LNCAP (cell line): ENCODE measurements at regions not wholly inside any gene's neighbourhood (a gene's known extent, or its start where the extent isn't known, plus 50 kb on each side); places are given as distances from the start of the nearest gene placed in this dataset.

ENCODE experiments used
- TF ChIP-seq, protein P1 (sequence below): fragments of 450-650 bp; IDR thresholded peaks from 2 replicates; pipeline ENCODE4 v1.5.1; 2017; ENCODE audit warnings: mild to moderate bottlenecking

- TF ChIP-seq, protein P1, sequence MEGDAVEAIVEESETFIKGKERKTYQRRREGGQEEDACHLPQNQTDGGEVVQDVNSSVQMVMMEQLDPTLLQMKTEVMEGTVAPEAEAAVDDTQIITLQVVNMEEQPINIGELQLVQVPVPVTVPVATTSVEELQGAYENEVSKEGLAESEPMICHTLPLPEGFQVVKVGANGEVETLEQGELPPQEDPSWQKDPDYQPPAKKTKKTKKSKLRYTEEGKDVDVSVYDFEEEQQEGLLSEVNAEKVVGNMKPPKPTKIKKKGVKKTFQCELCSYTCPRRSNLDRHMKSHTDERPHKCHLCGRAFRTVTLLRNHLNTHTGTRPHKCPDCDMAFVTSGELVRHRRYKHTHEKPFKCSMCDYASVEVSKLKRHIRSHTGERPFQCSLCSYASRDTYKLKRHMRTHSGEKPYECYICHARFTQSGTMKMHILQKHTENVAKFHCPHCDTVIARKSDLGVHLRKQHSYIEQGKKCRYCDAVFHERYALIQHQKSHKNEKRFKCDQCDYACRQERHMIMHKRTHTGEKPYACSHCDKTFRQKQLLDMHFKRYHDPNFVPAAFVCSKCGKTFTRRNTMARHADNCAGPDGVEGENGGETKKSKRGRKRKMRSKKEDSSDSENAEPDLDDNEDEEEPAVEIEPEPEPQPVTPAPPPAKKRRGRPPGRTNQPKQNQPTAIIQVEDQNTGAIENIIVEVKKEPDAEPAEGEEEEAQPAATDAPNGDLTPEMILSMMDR = no peak
These were observed 216.9 kb upstream of the NRIP1 start for GRCh38 chr21:15281714-15282113.

DNA sequence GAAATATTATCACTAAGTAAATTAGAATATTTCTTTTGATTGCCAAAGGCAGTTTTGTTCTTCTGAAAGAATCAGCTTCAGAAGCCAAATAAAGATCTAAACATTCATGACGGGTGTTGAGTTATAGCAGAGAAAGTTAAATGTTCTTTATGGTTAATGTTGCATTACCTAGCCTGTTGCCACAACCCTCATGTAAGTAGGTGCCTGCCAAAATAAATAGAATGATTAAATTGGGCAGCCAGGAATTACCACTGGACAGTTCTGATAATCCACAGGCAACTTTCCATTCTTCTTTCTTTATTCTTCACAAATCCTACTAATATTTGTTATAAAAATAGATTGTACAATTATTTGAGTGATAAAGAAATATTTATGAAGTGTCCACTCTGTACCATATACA, 217.9 kb upstream of the NRIP1 start:
- TF ChIP-seq, protein P1 = no peak

GRCh38 chr21:15283138-15283537, 218.3 kb upstream of the NRIP1 start:
- TF ChIP-seq, protein P1 = no peak

DNA sequence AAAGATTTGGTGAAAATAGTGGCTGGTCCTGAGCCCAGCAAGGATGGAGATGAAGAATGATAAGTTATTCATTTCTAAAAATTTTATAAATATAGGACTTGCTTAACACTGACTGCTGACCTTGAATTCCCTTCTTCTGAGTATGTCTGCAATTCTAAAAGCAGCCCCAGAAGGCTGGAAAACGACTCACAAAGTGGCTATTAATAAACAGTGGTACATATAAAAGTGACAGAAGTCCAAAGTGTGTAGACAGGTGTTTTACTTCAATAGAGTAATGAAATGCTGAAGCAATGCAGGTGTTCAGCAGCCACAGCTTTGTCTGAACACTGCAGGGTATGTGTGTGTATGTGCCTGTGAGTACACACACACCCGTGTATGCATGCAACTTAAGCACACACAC, 219.0 kb upstream of the NRIP1 start:
- TF ChIP-seq, protein P1 = no peak

- TF ChIP-seq, protein P1 = no peak
These were observed 220.8 kb upstream of the NRIP1 start for GRCh38 chr21:15285556-15285955.

DNA sequence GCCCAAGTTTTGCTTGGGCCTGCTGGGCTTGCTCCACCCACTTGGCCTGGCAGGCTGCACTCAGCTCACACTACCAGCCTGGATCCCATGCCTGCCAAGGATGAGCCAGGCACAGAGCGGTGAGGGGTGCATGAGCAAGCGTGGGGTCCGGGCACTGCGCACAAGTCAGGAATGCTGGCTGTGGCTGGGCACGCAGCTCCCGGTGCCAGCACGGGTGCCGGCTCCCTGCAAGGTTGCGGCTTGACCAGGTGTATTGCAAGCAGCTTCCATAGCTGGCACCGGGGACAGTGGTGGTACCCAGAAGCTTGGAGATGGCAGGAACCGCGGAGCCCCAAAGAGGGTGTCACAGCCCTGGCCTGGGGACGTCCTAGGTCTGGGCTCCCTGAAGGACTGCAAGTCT, 224.4 kb upstream of the NRIP1 start:
- TF ChIP-seq, protein P1 = no peak

GRCh38 chr21:15289896-15290841, 225.4 kb upstream of the NRIP1 start:
- TF ChIP-seq, protein P1 = no peak
